ENCODE measurements at regions not wholly inside any gene's neighbourhood (a gene's known extent, or its start where the extent isn't known, plus 50 kb on each side); places are given as distances from the start of the nearest gene placed in this dataset.

DNA sequence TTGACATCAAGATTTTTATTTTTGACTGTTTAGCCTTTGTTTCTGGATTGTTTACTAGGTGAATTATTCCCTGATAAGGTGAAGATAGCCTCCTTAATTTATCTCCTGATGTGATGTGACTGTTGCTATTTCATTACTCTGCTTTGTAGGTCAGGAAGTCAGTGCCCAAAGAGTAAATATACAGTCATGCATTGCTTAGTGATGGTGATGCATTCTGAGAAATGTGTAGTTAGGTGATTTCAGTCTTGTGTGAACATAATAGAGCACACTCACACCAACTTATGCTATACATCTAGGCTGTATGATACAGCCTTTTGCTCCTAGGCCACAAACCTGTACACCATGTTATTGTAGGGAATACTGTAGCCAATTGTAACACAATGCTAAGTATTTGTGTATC, 102.4 kb upstream of the THUMPD2 start:
- TF ChIP-seq, protein P1, sequence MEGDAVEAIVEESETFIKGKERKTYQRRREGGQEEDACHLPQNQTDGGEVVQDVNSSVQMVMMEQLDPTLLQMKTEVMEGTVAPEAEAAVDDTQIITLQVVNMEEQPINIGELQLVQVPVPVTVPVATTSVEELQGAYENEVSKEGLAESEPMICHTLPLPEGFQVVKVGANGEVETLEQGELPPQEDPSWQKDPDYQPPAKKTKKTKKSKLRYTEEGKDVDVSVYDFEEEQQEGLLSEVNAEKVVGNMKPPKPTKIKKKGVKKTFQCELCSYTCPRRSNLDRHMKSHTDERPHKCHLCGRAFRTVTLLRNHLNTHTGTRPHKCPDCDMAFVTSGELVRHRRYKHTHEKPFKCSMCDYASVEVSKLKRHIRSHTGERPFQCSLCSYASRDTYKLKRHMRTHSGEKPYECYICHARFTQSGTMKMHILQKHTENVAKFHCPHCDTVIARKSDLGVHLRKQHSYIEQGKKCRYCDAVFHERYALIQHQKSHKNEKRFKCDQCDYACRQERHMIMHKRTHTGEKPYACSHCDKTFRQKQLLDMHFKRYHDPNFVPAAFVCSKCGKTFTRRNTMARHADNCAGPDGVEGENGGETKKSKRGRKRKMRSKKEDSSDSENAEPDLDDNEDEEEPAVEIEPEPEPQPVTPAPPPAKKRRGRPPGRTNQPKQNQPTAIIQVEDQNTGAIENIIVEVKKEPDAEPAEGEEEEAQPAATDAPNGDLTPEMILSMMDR (IDR thresholded peaks at IDR 0.05) = no peak
- no peak for TF ChIP-seq POLR2A (IDR thresholded peaks at IDR 0.05)

Measured in adrenal gland (tissue), 5 donors.